NB4 (cell line): ENCODE measurements at regions not wholly inside any gene's neighbourhood (a gene's known extent, or its start where the extent isn't known, plus 50 kb on each side); places are given as distances from the start of the nearest gene placed in this dataset.

Experiments
- CTCF ChIP-seq: IDR thresholded peaks from one replicate; pipeline ENCODE4 v1.5.1; 2012; ENCODE audit warnings: low read depth, low read length
- POLR2A ChIP-seq: IDR thresholded peaks from 2 replicates; pipeline ENCODE4 v1.6.1; 2011; ENCODE audit warnings: mild to moderate bottlenecking; ENCODE audit not compliant: insufficient read length; ENCODE audit errors: extremely low read depth

GRCh38 chr4:1575418-1576303 is 108.5 kb downstream of the FAM53A start:
- no peak for TF ChIP-seq CTCF
- no peak for TF ChIP-seq POLR2A
